WTC11 (cell line): ENCODE measurements at regions not wholly inside any gene's neighbourhood (a gene's known extent, or its start where the extent isn't known, plus 50 kb on each side); places are given as distances from the start of the nearest gene placed in this dataset.

ENCODE experiments used
- ATAC-seq: fragments of 200-7000 bp; cut with Tn5 transposase; 2 replicates; pipeline ENCODE4 v1.10.0; 2021; ENCODE audit warnings: mild to moderate bottlenecking, moderate library complexity
- CTCF ChIA-PET: fragments of 300-600 bp; sonication (Branson Sonifier 250); formaldehyde crosslinking; loops from one replicate; lab custom pipeline; 2021; ENCODE audit warnings: antibody characterized with exemption; lab: Charles Lee
- POLR2A ChIA-PET: fragments of 350-600 bp; sonication (Branson Sonifier 250); formaldehyde crosslinking; loops from one replicate; lab custom pipeline; 2021; ENCODE audit warnings: antibody characterized with exemption; lab: Charles Lee
- DNase-seq: peaks from one replicate; pipeline ENCODE4 v3.0.0; 2021; ENCODE audit warnings: low spot score
- H3K27ac Mint-ChIP-seq: 2 replicates; pipeline ENCODE4 v1.8.0; 2021; ENCODE audit warnings: mixed read lengths
- H3K27me3 Mint-ChIP-seq: 2 replicates; pipeline ENCODE4 v1.8.0; 2021; ENCODE audit warnings: low read depth, mild to moderate bottlenecking, moderate library complexity, mixed read lengths
- H3K36me3 Mint-ChIP-seq: 2 replicates; pipeline ENCODE4 v1.8.0; 2021; ENCODE audit warnings: mixed read lengths
- H3K4me1 Mint-ChIP-seq: 2 replicates; pipeline ENCODE4 v1.8.0; 2022; ENCODE audit warnings: mixed read lengths
- H3K4me3 Mint-ChIP-seq: 2 replicates; pipeline ENCODE4 v1.8.0; 2021; ENCODE audit warnings: mild to moderate bottlenecking, moderate library complexity, mixed read lengths
- H3K9me3 Mint-ChIP-seq: 2 replicates; pipeline ENCODE4 v1.8.0; 2021; ENCODE audit warnings: mixed read lengths
- CBFB ChIP-seq: sonication (generic); formaldehyde crosslinking; IDR thresholded peaks from 2 replicates; pipeline ENCODE4 v1.8.1; 2022; ENCODE audit warnings: mild to moderate bottlenecking, low read depth, missing genetic modification reagents
- ELF4 ChIP-seq: sonication (generic); formaldehyde crosslinking; IDR thresholded peaks from 2 replicates; pipeline ENCODE4 v1.8.1; 2022; ENCODE audit warnings: low read depth, mild to moderate bottlenecking, moderate library complexity, missing genetic modification reagents
- HMGA2 ChIP-seq: fragments of 250-450 bp; sonication (Bioruptor Pico); IDR thresholded peaks from 2 replicates; pipeline ENCODE4 v1.4.0; 2021; ENCODE audit warnings: mild to moderate bottlenecking, moderate library complexity
- IRF2 ChIP-seq: sonication (generic); formaldehyde crosslinking; IDR thresholded peaks from 2 replicates; pipeline ENCODE4 v1.8.0; 2022; ENCODE audit warnings: low read depth, missing genetic modification reagents, borderline replicate concordance
- MYBL2 ChIP-seq: sonication (generic); formaldehyde crosslinking; IDR thresholded peaks from 2 replicates; pipeline ENCODE4 v1.8.1; 2023; ENCODE audit warnings: mild to moderate bottlenecking, moderate library complexity, missing genetic modification reagents
- NFATC4 ChIP-seq: fragments of 250-450 bp; sonication (Bioruptor Pico); IDR thresholded peaks from 2 replicates; pipeline ENCODE4 v1.9.0; 2021; ENCODE audit warnings: mild to moderate bottlenecking
- TCF7 ChIP-seq: sonication (generic); formaldehyde crosslinking; IDR thresholded peaks from 2 replicates; pipeline ENCODE4 v1.8.0; 2022; ENCODE audit warnings: mild to moderate bottlenecking, low read depth, missing genetic modification reagents, moderate library complexity
- TP53 ChIP-seq: sonication (generic); formaldehyde crosslinking; IDR thresholded peaks from 2 replicates; pipeline ENCODE4 v1.8.1; 2023; ENCODE audit warnings: mild to moderate bottlenecking, missing genetic modification reagents
- ZBTB21 ChIP-seq: sonication (generic); formaldehyde crosslinking; IDR thresholded peaks from 2 replicates; pipeline ENCODE4 v1.8.1; 2023; ENCODE audit warnings: mild to moderate bottlenecking, missing genetic modification reagents, borderline replicate concordance
- ZNF219 ChIP-seq: sonication (generic); formaldehyde crosslinking; IDR thresholded peaks from 2 replicates; pipeline ENCODE4 v1.8.0; 2023; ENCODE audit warnings: missing genetic modification reagents, mild to moderate bottlenecking, borderline replicate concordance
- ZNF423 ChIP-seq: fragments of 250-450 bp; sonication (Bioruptor Pico); IDR thresholded peaks from 2 replicates; pipeline ENCODE4 v2.1.2; 2022; ENCODE audit warnings: mild to moderate bottlenecking, moderate library complexity
- TF ChIP-seq, protein P1 (sequence below): sonication (generic); formaldehyde crosslinking; IDR thresholded peaks from 2 replicates; pipeline ENCODE4 v1.8.0; 2023; ENCODE audit warnings: missing genetic modification reagents, mild to moderate bottlenecking, borderline replicate concordance
- TF ChIP-seq, protein P2 (sequence below): sonication (generic); formaldehyde crosslinking; conservative IDR thresholded peaks from 2 replicates; pipeline ENCODE4 v1.8.1; 2023; ENCODE audit warnings: mild to moderate bottlenecking, low read depth, missing genetic modification reagents, moderate library complexity
- TF ChIP-seq, protein P3 (sequence below): sonication (generic); formaldehyde crosslinking; IDR thresholded peaks from 2 replicates; pipeline ENCODE4 v1.8.1; 2022; ENCODE audit warnings: mild to moderate bottlenecking, moderate library complexity, missing genetic modification reagents
- TF ChIP-seq, protein P4 (sequence below): sonication (generic); formaldehyde crosslinking; IDR thresholded peaks from 2 replicates; pipeline ENCODE4 v1.8.0; 2022; ENCODE audit warnings: mild to moderate bottlenecking, missing genetic modification reagents

DNA sequence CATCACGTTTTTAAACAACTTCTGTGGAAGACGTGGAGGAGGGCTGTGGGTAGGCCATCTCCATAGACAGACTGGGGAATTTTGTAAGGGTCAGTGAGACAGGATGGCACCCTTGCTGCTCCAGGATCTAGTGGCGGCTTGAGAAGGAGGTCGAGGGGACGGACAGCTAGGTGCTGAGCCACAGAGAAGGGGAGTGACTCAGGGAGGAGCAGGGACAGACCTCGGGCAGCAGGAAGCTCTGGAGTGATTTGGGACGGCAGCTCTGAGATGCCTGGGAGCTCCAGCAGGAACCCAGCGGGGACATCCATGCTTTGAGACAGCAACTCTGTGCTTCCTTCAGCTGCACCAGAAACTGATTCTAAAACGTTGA is 169.1 kb upstream of the SOX1 start:
- peaks cover 33% of the 10 kb centered on the region for H3K4me1 Mint-ChIP-seq
- ATAC-seq (no peak), DNase-seq (no peak)
- H3K27ac Mint-ChIP-seq, result no peak overlapping the region
- TF ChIP-seq IRF2, result no peak
- TF ChIP-seq MYBL2, result no peak
- TF ChIP-seq HMGA2 (CRISPR knock-in tag), result no peak
- TF ChIP-seq TCF7, result no peak
- no peak for TF ChIP-seq ZBTB21 (CRISPR knock-in tag)
- TF ChIP-seq NFATC4 (CRISPR knock-in tag), result no peak
- TF ChIP-seq, protein P1, sequence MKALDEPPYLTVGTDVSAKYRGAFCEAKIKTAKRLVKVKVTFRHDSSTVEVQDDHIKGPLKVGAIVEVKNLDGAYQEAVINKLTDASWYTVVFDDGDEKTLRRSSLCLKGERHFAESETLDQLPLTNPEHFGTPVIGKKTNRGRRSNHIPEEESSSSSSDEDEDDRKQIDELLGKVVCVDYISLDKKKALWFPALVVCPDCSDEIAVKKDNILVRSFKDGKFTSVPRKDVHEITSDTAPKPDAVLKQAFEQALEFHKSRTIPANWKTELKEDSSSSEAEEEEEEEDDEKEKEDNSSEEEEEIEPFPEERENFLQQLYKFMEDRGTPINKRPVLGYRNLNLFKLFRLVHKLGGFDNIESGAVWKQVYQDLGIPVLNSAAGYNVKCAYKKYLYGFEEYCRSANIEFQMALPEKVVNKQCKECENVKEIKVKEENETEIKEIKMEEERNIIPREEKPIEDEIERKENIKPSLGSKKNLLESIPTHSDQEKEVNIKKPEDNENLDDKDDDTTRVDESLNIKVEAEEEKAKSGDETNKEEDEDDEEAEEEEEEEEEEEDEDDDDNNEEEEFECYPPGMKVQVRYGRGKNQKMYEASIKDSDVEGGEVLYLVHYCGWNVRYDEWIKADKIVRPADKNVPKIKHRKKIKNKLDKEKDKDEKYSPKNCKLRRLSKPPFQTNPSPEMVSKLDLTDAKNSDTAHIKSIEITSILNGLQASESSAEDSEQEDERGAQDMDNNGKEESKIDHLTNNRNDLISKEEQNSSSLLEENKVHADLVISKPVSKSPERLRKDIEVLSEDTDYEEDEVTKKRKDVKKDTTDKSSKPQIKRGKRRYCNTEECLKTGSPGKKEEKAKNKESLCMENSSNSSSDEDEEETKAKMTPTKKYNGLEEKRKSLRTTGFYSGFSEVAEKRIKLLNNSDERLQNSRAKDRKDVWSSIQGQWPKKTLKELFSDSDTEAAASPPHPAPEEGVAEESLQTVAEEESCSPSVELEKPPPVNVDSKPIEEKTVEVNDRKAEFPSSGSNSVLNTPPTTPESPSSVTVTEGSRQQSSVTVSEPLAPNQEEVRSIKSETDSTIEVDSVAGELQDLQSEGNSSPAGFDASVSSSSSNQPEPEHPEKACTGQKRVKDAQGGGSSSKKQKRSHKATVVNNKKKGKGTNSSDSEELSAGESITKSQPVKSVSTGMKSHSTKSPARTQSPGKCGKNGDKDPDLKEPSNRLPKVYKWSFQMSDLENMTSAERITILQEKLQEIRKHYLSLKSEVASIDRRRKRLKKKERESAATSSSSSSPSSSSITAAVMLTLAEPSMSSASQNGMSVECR (CRISPR knock-in tag), result no peak
- no peak for TF ChIP-seq ZNF219 (CRISPR knock-in tag)
- TF ChIP-seq, protein P2, sequence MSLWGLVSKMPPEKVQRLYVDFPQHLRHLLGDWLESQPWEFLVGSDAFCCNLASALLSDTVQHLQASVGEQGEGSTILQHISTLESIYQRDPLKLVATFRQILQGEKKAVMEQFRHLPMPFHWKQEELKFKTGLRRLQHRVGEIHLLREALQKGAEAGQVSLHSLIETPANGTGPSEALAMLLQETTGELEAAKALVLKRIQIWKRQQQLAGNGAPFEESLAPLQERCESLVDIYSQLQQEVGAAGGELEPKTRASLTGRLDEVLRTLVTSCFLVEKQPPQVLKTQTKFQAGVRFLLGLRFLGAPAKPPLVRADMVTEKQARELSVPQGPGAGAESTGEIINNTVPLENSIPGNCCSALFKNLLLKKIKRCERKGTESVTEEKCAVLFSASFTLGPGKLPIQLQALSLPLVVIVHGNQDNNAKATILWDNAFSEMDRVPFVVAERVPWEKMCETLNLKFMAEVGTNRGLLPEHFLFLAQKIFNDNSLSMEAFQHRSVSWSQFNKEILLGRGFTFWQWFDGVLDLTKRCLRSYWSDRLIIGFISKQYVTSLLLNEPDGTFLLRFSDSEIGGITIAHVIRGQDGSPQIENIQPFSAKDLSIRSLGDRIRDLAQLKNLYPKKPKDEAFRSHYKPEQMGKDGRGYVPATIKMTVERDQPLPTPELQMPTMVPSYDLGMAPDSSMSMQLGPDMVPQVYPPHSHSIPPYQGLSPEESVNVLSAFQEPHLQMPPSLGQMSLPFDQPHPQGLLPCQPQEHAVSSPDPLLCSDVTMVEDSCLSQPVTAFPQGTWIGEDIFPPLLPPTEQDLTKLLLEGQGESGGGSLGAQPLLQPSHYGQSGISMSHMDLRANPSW (CRISPR knock-in tag), result no peak
- TF ChIP-seq, protein P3, sequence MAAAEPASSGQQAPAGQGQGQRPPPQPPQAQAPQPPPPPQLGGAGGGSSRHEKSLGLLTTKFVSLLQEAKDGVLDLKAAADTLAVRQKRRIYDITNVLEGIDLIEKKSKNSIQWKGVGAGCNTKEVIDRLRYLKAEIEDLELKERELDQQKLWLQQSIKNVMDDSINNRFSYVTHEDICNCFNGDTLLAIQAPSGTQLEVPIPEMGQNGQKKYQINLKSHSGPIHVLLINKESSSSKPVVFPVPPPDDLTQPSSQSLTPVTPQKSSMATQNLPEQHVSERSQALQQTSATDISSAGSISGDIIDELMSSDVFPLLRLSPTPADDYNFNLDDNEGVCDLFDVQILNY (CRISPR knock-in tag), result no peak
- TF ChIP-seq TP53, result no peak
- TF ChIP-seq, protein P4, sequence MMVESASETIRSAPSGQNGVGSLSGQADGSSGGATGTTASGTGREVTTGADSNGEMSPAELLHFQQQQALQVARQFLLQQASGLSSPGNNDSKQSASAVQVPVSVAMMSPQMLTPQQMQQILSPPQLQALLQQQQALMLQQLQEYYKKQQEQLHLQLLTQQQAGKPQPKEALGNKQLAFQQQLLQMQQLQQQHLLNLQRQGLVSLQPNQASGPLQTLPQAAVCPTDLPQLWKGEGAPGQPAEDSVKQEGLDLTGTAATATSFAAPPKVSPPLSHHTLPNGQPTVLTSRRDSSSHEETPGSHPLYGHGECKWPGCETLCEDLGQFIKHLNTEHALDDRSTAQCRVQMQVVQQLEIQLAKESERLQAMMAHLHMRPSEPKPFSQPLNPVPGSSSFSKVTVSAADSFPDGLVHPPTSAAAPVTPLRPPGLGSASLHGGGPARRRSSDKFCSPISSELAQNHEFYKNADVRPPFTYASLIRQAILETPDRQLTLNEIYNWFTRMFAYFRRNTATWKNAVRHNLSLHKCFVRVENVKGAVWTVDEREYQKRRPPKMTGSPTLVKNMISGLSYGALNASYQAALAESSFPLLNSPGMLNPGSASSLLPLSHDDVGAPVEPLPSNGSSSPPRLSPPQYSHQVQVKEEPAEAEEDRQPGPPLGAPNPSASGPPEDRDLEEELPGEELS (CRISPR knock-in tag), result no peak
- no peak for TF ChIP-seq ELF4 (CRISPR knock-in tag)
- peaks cover 23% of the 10 kb centered on the region for H3K27me3 Mint-ChIP-seq
- no peak overlapping the region for H3K4me3 Mint-ChIP-seq
- no peaks in the 10 kb centered on the region for H3K9me3 Mint-ChIP-seq
- POLR2A ChIA-PET, result no interaction called here
- CTCF ChIA-PET, result no interaction called here
- H3K36me3 Mint-ChIP-seq, result no peaks in the 10 kb centered on the region

DNA sequence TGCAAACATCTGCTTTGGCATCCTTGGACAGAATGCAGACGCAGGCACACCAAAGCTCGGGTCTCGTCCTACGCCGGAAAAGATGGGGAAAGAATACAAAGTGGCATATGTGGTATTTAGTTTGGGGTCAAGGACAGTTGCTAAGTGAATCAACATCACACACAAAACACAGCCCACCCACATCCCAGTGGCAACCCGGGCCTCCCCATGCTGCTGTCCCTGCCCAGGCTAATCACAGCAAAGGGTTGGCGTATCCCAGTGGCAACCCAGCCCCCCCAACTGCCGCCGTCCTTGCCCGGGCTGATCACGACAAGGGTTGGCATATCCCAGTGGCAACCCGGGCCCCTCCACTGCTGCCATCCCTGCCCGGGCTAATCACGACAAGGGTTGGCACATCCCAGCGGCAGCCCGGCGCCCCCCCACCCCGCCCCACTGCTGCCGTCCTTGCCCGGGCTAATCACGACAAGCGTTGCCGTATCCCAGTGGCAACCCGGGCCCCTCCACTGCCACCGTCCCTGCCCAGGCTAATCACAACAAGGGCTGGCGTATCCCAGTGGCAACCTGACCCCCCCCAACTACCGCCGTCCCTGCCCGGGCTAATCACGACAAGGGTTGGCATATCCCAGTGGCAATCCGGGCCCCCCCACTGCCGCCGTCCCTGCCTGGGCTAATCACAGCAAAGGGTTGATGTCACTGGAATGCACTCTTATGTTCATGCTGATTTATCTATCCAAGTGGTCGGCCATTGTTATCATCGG is 167.8 kb upstream of the SOX1 start:
- POLR2A ChIA-PET, result no interaction called here
- H3K27me3 Mint-ChIP-seq, result peaks cover 10% of the 10 kb centered on the region
- H3K9me3 Mint-ChIP-seq, result no peaks in the 10 kb centered on the region
- H3K36me3 Mint-ChIP-seq, result no peaks in the 10 kb centered on the region
- DNase-seq (no peak), ATAC-seq (no peak)
- H3K27ac Mint-ChIP-seq, result no peak overlapping the region
- no peak overlapping the region for H3K4me3 Mint-ChIP-seq
- TF ChIP-seq IRF2 (no peak), CBFB (CRISPR knock-in tag) (no peak), ZNF423 (no peak)
- peaks cover 22% of the 10 kb centered on the region for H3K4me1 Mint-ChIP-seq
- CTCF ChIA-PET, result no interaction called here
